ENCODE measurements at regions not wholly inside any gene's neighbourhood (a gene's known extent, or its start where the extent isn't known, plus 50 kb on each side); places are given as distances from the start of the nearest gene placed in this dataset.

GRCh38 chr6:15148356-15148946 lies 97.4 kb upstream of the JARID2 start:
- intact Hi-C loops (cut with micrococcal nuclease): no loop called here
- Histone ChIP-seq H3K4me3 (no peak overlapping the region), H3K9me3 (replicated peaks) (no peaks in the 10 kb centered on the region), H3K27ac (replicated peaks) (no peak overlapping the region), H3K4me1 (peaks cover 5% of the 10 kb centered on the region), H3K36me3 (no peaks in the 10 kb centered on the region), H3K27me3 (ENCODE audit: low read depth) (no peaks in the 10 kb centered on the region)
- DNase-seq: no peak
- TF ChIP-seq, protein P1, sequence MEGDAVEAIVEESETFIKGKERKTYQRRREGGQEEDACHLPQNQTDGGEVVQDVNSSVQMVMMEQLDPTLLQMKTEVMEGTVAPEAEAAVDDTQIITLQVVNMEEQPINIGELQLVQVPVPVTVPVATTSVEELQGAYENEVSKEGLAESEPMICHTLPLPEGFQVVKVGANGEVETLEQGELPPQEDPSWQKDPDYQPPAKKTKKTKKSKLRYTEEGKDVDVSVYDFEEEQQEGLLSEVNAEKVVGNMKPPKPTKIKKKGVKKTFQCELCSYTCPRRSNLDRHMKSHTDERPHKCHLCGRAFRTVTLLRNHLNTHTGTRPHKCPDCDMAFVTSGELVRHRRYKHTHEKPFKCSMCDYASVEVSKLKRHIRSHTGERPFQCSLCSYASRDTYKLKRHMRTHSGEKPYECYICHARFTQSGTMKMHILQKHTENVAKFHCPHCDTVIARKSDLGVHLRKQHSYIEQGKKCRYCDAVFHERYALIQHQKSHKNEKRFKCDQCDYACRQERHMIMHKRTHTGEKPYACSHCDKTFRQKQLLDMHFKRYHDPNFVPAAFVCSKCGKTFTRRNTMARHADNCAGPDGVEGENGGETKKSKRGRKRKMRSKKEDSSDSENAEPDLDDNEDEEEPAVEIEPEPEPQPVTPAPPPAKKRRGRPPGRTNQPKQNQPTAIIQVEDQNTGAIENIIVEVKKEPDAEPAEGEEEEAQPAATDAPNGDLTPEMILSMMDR (IDR thresholded peaks at IDR 0.05; ENCODE audit: borderline replicate concordance): no peak

- no peaks in the 10 kb centered on the region for H3K9me3 ChIP-seq (replicated peaks)
- peaks cover 5% of the 10 kb centered on the region for H3K4me1 ChIP-seq
- H3K27me3 ChIP-seq (ENCODE audit: low read depth): no peaks in the 10 kb centered on the region
- TF ChIP-seq, protein P1 (IDR thresholded peaks at IDR 0.05; ENCODE audit: borderline replicate concordance): no peak
- H3K27ac ChIP-seq (replicated peaks): no peak overlapping the region
- H3K36me3 ChIP-seq: no peaks in the 10 kb centered on the region
- intact Hi-C loops (cut with micrococcal nuclease): no loop called here
- no peak overlapping the region for H3K4me3 ChIP-seq
- no peak for DNase-seq
Measured at GRCh38 chr6:15150207-15150606, 95.7 kb upstream of the JARID2 start.

GRCh38 chr6:15152700-15153099 lies 93.2 kb upstream of the JARID2 start:
- DNase-seq: no peak
- peaks cover 4% of the 10 kb centered on the region for H3K4me1 ChIP-seq
- intact Hi-C loops (cut with micrococcal nuclease): no loop called here
- no peak overlapping the region for H3K4me3 ChIP-seq
- H3K36me3 ChIP-seq: no peaks in the 10 kb centered on the region
- H3K27me3 ChIP-seq (ENCODE audit: low read depth): no peaks in the 10 kb centered on the region
- TF ChIP-seq, protein P1 (IDR thresholded peaks at IDR 0.05; ENCODE audit: borderline replicate concordance): no peak
- no peaks in the 10 kb centered on the region for H3K9me3 ChIP-seq (replicated peaks)
- H3K27ac ChIP-seq (replicated peaks): no peak overlapping the region

GRCh38 chr6:15153191-15153590 lies 92.7 kb upstream of the JARID2 start:
- no peaks in the 10 kb centered on the region for H3K9me3 ChIP-seq (replicated peaks)
- H3K27ac ChIP-seq (replicated peaks): no peak overlapping the region
- intact Hi-C loops (cut with micrococcal nuclease): no loop called here
- DNase-seq: no peak
- no peak overlapping the region for H3K4me3 ChIP-seq
- H3K27me3 ChIP-seq (ENCODE audit: low read depth): no peaks in the 10 kb centered on the region
- H3K4me1 ChIP-seq: no peaks in the 10 kb centered on the region
- no peaks in the 10 kb centered on the region for H3K36me3 ChIP-seq
- TF ChIP-seq, protein P1 (IDR thresholded peaks at IDR 0.05; ENCODE audit: borderline replicate concordance): no peak

DNA sequence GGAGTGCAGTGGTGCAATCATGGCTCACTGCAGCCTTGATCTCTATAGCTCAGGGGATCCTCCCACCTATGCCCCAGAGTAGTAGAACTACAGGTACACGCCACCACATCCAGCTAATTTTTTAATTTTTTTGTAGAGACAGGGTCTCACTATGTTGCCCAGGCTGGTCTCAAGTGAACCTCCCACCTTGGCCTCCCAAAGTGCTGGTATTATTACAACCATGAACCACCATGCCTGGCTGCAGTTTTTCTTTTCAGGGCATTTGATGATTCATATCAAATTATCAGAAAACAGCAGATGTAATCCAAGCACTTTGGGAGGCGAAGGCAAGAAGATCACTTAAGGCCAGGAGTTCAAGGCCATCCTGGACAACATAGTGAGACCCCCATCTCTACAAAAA lies 88.4 kb upstream of the JARID2 start:
- no peaks in the 10 kb centered on the region for H3K27me3 ChIP-seq (ENCODE audit: low read depth)
- H3K27ac ChIP-seq (replicated peaks): no peak overlapping the region
- H3K4me3 ChIP-seq: no peak overlapping the region
- H3K9me3 ChIP-seq (replicated peaks): no peaks in the 10 kb centered on the region
- no peaks in the 10 kb centered on the region for H3K4me1 ChIP-seq
- TF ChIP-seq, protein P1 (IDR thresholded peaks at IDR 0.05; ENCODE audit: borderline replicate concordance): no peak
- no peaks in the 10 kb centered on the region for H3K36me3 ChIP-seq
- intact Hi-C loops (cut with micrococcal nuclease): no loop called here
- no peak for DNase-seq
